K562 (cell line): ENCODE measurements at regions not wholly inside any gene's neighbourhood (a gene's known extent, or its start where the extent isn't known, plus 50 kb on each side); places are given as distances from the start of the nearest gene placed in this dataset.

Experiments used
- ATAC-seq: fragments of 200-7000 bp; cut with Tn5 transposase; 3 replicates; pipeline ENCODE4 v1.9.1; 2020; ENCODE audit warnings: moderate library complexity
- BruUV-seq: library from RNA; stranded (reverse); fragments of 400-500 nt; replicated peaks from 2 replicates; lab custom pipeline; 2021; lab: Mats Ljungman, UMichigan
- CTCF ChIA-PET: fragments of 300-600 bp; formaldehyde crosslinking; extraction: SDS; loops from one replicate; lab custom pipeline; 2021; ENCODE audit warnings: low intra/inter-chr PET ratio; lab: Yijun Ruan, JAX
- POLR2A ChIA-PET: fragments of 300-600, 350-650 bp; sonication (Branson Sonifier 250); formaldehyde crosslinking; extraction: SDS; loops from one replicate; lab custom pipeline; 2021; ENCODE audit warnings: antibody characterized with exemption, inconsistent platforms; lab: Yijun Ruan, JAX
- DNase-seq, 4 experiments: peaks; one replicate each; pipeline versions ENCODE4 v3.0.0 to v3.0.0-alpha.2; 2011 to 2018; ENCODE audit warnings: low spot score in 3 of 4, mixed read lengths in 3 of 4; ENCODE audit errors: extremely low read depth in 1 of 4
- FAIRE-seq: peaks from 2 replicates; lab custom pipeline; 2011; peaks lifted over from hg19 to GRCh38; lab: Jason Lieb, UNC
- H2AFZ ChIP-seq: 2 replicates; pipeline ENCODE4 v1.6.0; 2011; ENCODE audit warnings: low read depth, low read length, control low read depth, inconsistent platforms
- H3K27ac ChIP-seq: fragments of 200-600 bp; 3 replicates; pipeline ENCODE4 v1.8.0; 2011; ENCODE audit warnings: low read depth, mild to moderate bottlenecking, control low read depth, inconsistent platforms, low read length, moderate library complexity, mixed read lengths; ENCODE audit errors: extremely low read depth
- H3K27me3 ChIP-seq, 2 experiments: fragments of 300-600 bp in 1 of 2; 2 replicates in 1 of 2; 3 replicates in 1 of 2; pipeline versions ENCODE4 v1.6.0 to v1.8.0; 2011; ENCODE audit warnings: inconsistent platforms in 2 of 2, low read length in 2 of 2, mild to moderate bottlenecking in 1 of 2, mixed read lengths in 1 of 2, moderate library complexity in 1 of 2; ENCODE audit not compliant: control insufficient read depth in 2 of 2, insufficient read depth in 2 of 2
- H3K36me3 ChIP-seq: fragments of 300-600 bp; 3 replicates; pipeline ENCODE4 v1.8.0; 2011; ENCODE audit warnings: mild to moderate bottlenecking, low read length, inconsistent platforms; ENCODE audit not compliant: control insufficient read depth, insufficient read depth
- H3K4me1 ChIP-seq, 2 experiments: fragments of 200-600 bp in 1 of 2; replicated peaks in 1 of 2; 2 replicates in 1 of 2; 3 replicates in 1 of 2; pipeline versions ENCODE4 v1.5.1 to v1.8.0; 2011; ENCODE audit warnings: inconsistent platforms in 2 of 2, low read length in 2 of 2, mild to moderate bottlenecking in 1 of 2, mixed read lengths in 1 of 2, moderate library complexity in 1 of 2; ENCODE audit not compliant: control insufficient read depth in 2 of 2, insufficient read depth in 2 of 2
- H3K4me2 ChIP-seq: 2 replicates; pipeline ENCODE4 v1.6.1; 2011; ENCODE audit warnings: low read length, control low read depth, inconsistent platforms, mixed read lengths; ENCODE audit not compliant: insufficient read depth
- H3K4me3 ChIP-seq: fragments of 200-600 bp; sonication (generic), shearing (Covaris generic); 2 replicates; pipeline ENCODE4 v1.5.1; 2016; ENCODE audit warnings: control low read depth, inconsistent platforms
- H3K79me2 ChIP-seq: fragments of 200-600 bp; 3 replicates; pipeline ENCODE4 v1.8.0; 2011; ENCODE audit warnings: low read length, inconsistent platforms; ENCODE audit not compliant: control insufficient read depth, insufficient read depth
- H3K9ac ChIP-seq, 2 experiments: 2 replicates each; pipeline versions ENCODE4 v1.6.0 to v1.6.1; 2011; ENCODE audit warnings: low read depth in 2 of 2, low read length in 2 of 2, control low read depth in 1 of 2, inconsistent platforms in 1 of 2, mild to moderate bottlenecking in 1 of 2, mixed read lengths in 1 of 2; ENCODE audit not compliant: insufficient read depth in 1 of 2
- H3K9me1 ChIP-seq: one replicate; pipeline ENCODE4 v1.6.0; 2011; ENCODE audit warnings: inconsistent platforms, mild to moderate bottlenecking, low read length, moderate library complexity; ENCODE audit not compliant: control insufficient read depth, insufficient read depth
- H3K9me3 ChIP-seq: replicated peaks from 2 replicates; pipeline ENCODE4 v1.5.1; 2011; ENCODE audit warnings: low read depth, low read length, inconsistent platforms; ENCODE audit not compliant: control insufficient read depth, insufficient read depth
- H4K20me1 ChIP-seq: replicated peaks from 2 replicates; pipeline ENCODE4 v1.6.1; 2011; ENCODE audit warnings: low read length, inconsistent platforms, mixed read lengths; ENCODE audit not compliant: control insufficient read depth, insufficient read depth
- BHLHE40 ChIP-seq: IDR thresholded peaks from 2 replicates; pipeline ENCODE4 v1.6.1; 2011; ENCODE audit warnings: low read length, improper control_type of control experiment
- E4F1 ChIP-seq: fragments of 250-450 bp; sonication (Bioruptor Pico); IDR thresholded peaks from 2 replicates; pipeline ENCODE4 v1.5.0; 2021; ENCODE audit warnings: mild to moderate bottlenecking, borderline replicate concordance
- ETV6 ChIP-seq, 3 experiments: fragments of 150-350 bp in 1 of 3; sonication (generic) in 1 of 3; formaldehyde crosslinking in 1 of 3; IDR thresholded peaks; 2 replicates each; pipeline versions ENCODE4 v1.6.1 to v1.8.0; 2014 to 2022; ENCODE audit warnings: borderline replicate concordance in 2 of 3, low read depth in 2 of 3, antibody characterized with exemption in 1 of 3, low read length in 1 of 3, mild to moderate bottlenecking in 1 of 3, missing genetic modification reagents in 1 of 3
- FOXM1 ChIP-seq, 2 experiments: fragments of 450-650 bp in 1 of 2; sonication (generic) in 1 of 2; formaldehyde crosslinking in 1 of 2; IDR thresholded peaks; 2 replicates each; pipeline versions ENCODE4 v1.6.1 to v1.9.0; 2017 to 2022; ENCODE audit warnings: low read depth in 2 of 2, mild to moderate bottlenecking in 2 of 2, missing genetic modification reagents in 1 of 2, moderate library complexity in 1 of 2
- RBM14 ChIP-seq: fragments of 200-400 bp; formaldehyde crosslinking; IDR thresholded peaks from 2 replicates; pipeline ENCODE4 v1.6.1; 2018; ENCODE audit warnings: low read depth, mild to moderate bottlenecking, low read length, moderate library complexity, borderline replicate concordance; ENCODE audit not compliant: insufficient read depth
- TBP ChIP-seq: optimal IDR thresholded peaks from 2 replicates; pipeline ENCODE3; 2011; ENCODE audit warnings: low read depth, low read length, improper control_type of control experiment
- TEAD1 ChIP-seq, 2 experiments: fragments of 450-650 bp in 1 of 2; sonication (generic) in 1 of 2; formaldehyde crosslinking; IDR thresholded peaks; 2 replicates each; pipeline versions ENCODE4 v1.4.0 to v1.8.0; 2020 to 2022; ENCODE audit warnings: mild to moderate bottlenecking in 2 of 2, missing genetic modification reagents in 1 of 2
- ZNF263 ChIP-seq: sonication (generic); formaldehyde crosslinking; IDR thresholded peaks from 2 replicates; pipeline ENCODE4 v1.8.0; 2022; ENCODE audit warnings: mild to moderate bottlenecking, missing genetic modification reagents, borderline replicate concordance
- in situ Hi-C: fragments of 300-500 bp; cut with MboI; formaldehyde crosslinking; loops from 4 replicates; pipeline ENCODE4 v1.15.0; 2018; ENCODE audit warnings: inconsistent platforms, mixed read lengths
- intact Hi-C: fragments of 100-400 bp; cut with micrococcal nuclease; formaldehyde crosslinking; loops from 2 replicates; pipeline ENCODE4 v1.14.2; 2022

DNA sequence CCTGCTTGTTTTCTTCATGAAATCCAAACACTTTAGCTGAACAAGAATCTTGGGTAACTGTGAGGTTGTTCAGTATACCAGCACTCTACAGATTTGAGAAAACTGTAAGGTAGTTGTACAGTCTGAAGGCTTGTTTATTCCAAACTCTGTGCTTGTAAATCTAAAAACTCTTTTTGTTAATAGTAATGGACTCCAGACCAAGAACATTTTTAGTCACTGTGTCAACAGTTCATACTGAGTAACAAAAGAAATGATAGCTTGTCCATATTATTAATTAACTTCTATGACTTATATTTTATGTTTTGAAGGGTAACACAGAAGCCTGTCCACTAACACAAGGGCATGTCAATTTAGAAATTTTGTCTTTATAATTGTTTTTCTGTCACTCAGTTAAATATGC lies 72.2 kb upstream of the KYNU start:
- ChIA-PET CTCF (no interaction called here), POLR2A (no interaction called here)
- Histone ChIP-seq H3K9ac (no peak overlapping the region), H2AFZ (no peak overlapping the region), H3K9me3 (no peaks in the 10 kb centered on the region), H3K36me3 (no peaks in the 10 kb centered on the region), H3K9me1 (no peaks in the 10 kb centered on the region), H3K4me3 (no peak overlapping the region), H3K27ac (no peak overlapping the region), H3K4me2 (no peak overlapping the region), H3K79me2 (no peaks in the 10 kb centered on the region), H4K20me1 (no peaks in the 10 kb centered on the region), H3K4me1 (no peaks in the 10 kb centered on the region), H3K27me3 (no peaks in the 10 kb centered on the region)
- FAIRE-seq = no peak
- DNase-seq = no peak
- TF ChIP-seq BHLHE40 (no peak), E4F1 (no peak), TEAD1 (CRISPR knock-in tag; IDR thresholded peaks at IDR 0.05) (no peak), RBM14 (no peak), ZNF263 (CRISPR knock-in tag) (no peak), TBP (no peak), FOXM1 (IDR thresholded peaks at IDR 0.05; ENCODE audit: low read depth) (no peak), FOXM1 (CRISPR knock-in tag; IDR thresholded peaks at IDR 0.05; ENCODE audit: low read depth) (no peak), ETV6 (IDR thresholded peaks at IDR 0.05; ENCODE audit: borderline replicate concordance in 1 of 2, low read depth in 2 of 2, low read length in 1 of 2) (no peak), ETV6 (CRISPR knock-in tag; IDR thresholded peaks at IDR 0.05; ENCODE audit: borderline replicate concordance) (no peak)
- intact Hi-C loops (no loop called here), in situ Hi-C loops (no loop called here)
- BruUV-seq = no TSS peak
- ATAC-seq = no peak
